SK-N-SH (cell line): ENCODE measurements at regions not wholly inside any gene's neighbourhood (a gene's known extent, or its start where the extent isn't known, plus 50 kb on each side); places are given as distances from the start of the nearest gene placed in this dataset.

Experiments used
- CTCF ChIA-PET: fragments of 300-600, 350-600 bp; formaldehyde crosslinking; extraction: SDS; loops from one replicate; lab custom pipeline; 2021; lab: Yijun Ruan, JAX
- POLR2A ChIA-PET: fragments of 350-600 bp; sonication (Branson Sonifier 250); formaldehyde crosslinking; extraction: SDS; loops from one replicate; lab custom pipeline; 2020; ENCODE audit warnings: antibody characterized with exemption, inconsistent platforms; lab: Yijun Ruan, JAX
- DNase-seq: peaks from one replicate; pipeline ENCODE4 v3.0.0; 2012
- H2AFZ ChIP-seq: fragments of 200-600 bp; sonication (generic); 2 replicates; pipeline ENCODE4 v1.8.1; 2016; ENCODE audit warnings: antibody characterized with exemption, mild to moderate bottlenecking, low read depth
- H3F3A ChIP-seq: fragments of 200-600 bp; sonication (generic); replicated peaks from 2 replicates; pipeline ENCODE3; 2016; ENCODE audit warnings: antibody characterized with exemption, mild to moderate bottlenecking; ENCODE audit not compliant: insufficient read depth
- H3K27ac ChIP-seq, 2 experiments: fragments of 200-500 bp in 1 of 2; fragments of 200-600 bp in 1 of 2; sonication (Bioruptor generic) in 1 of 2; sonication (generic), shearing (Covaris generic) in 1 of 2; 2 replicates each; pipeline versions ENCODE4 v1.5.1 to v1.6.1; 2014 to 2016; ENCODE audit warnings: low read depth in 2 of 2, inconsistent platforms in 1 of 2, low read length in 1 of 2, mild to moderate bottlenecking in 1 of 2, mixed read lengths in 1 of 2
- H3K27me3 ChIP-seq: fragments of 200-600 bp; sonication (generic), shearing (Covaris generic); 2 replicates; pipeline ENCODE4 v1.6.1; 2016; ENCODE audit warnings: mixed run types; ENCODE audit not compliant: insufficient read depth
- H3K36me3 ChIP-seq, 2 experiments: fragments of 200-500 bp in 1 of 2; fragments of 200-600 bp in 1 of 2; sonication (Bioruptor generic) in 1 of 2; sonication (generic) in 1 of 2; replicated peaks in 1 of 2; 2 replicates each; pipeline versions ENCODE3 to v1.5.1; 2014 to 2016; ENCODE audit warnings: low read length in 1 of 2, mild to moderate bottlenecking in 1 of 2; ENCODE audit not compliant: insufficient read depth in 2 of 2, control insufficient read depth in 1 of 2
- H3K4me1 ChIP-seq, 2 experiments: fragments of 200-500 bp in 1 of 2; fragments of 200-600 bp in 1 of 2; sonication (Bioruptor generic) in 1 of 2; sonication (generic), shearing (Covaris generic) in 1 of 2; 2 replicates each; pipeline versions ENCODE4 v1.5.1 to v1.6.1; 2014 to 2016; ENCODE audit warnings: low read depth in 1 of 2, low read length in 1 of 2, mixed run types in 1 of 2; ENCODE audit not compliant: insufficient read depth in 2 of 2, control insufficient read depth in 1 of 2
- H3K4me2 ChIP-seq: fragments of 200-600 bp; sonication (generic), shearing (Covaris generic); 2 replicates; pipeline ENCODE4 v1.6.1; 2017; ENCODE audit warnings: mixed run types
- H3K4me3 ChIP-seq, 2 experiments: fragments of 200-500 bp in 1 of 2; fragments of 200-600 bp in 1 of 2; sonication (Bioruptor generic) in 1 of 2; sonication (generic), shearing (Covaris generic) in 1 of 2; 2 replicates each; pipeline versions ENCODE4 v1.5.1 to v1.8.1; 2014 to 2016; ENCODE audit warnings: low read depth in 2 of 2, inconsistent platforms in 1 of 2, low read length in 1 of 2, mild to moderate bottlenecking in 1 of 2, mixed read lengths in 1 of 2, moderate library complexity in 1 of 2
- H3K79me2 ChIP-seq: fragments of 200-600 bp; sonication (generic); 2 replicates; pipeline ENCODE4 v1.8.1; 2017; ENCODE audit warnings: mild to moderate bottlenecking; ENCODE audit not compliant: insufficient read depth
- H3K9ac ChIP-seq: fragments of 200-600 bp; sonication (generic); 2 replicates; pipeline ENCODE4 v1.6.1; 2017; ENCODE audit warnings: mixed run types
- H3K9me2 ChIP-seq: fragments of 200-600 bp; sonication (generic); 2 replicates; pipeline ENCODE4 v1.6.1; 2017; ENCODE audit warnings: mixed run types
- H3K9me3 ChIP-seq: fragments of 200-600 bp; sonication (generic); 2 replicates; pipeline ENCODE4 v1.6.1; 2017; ENCODE audit warnings: mixed run types, mild to moderate bottlenecking, moderate library complexity
- H4K20me1 ChIP-seq: fragments of 200-600 bp; sonication (generic); 2 replicates; pipeline ENCODE4 v1.6.1; 2017; ENCODE audit warnings: mild to moderate bottlenecking, mixed run types; ENCODE audit not compliant: insufficient read depth
- EP300 ChIP-seq, 2 experiments: IDR thresholded peaks; 2 replicates each; pipeline versions ENCODE4 v1.4.0 to v1.6.1; 2012; ENCODE audit warnings: borderline replicate concordance in 1 of 2, low read depth in 1 of 2, low read length in 1 of 2
- EZH2phosphoT487 ChIP-seq: fragments of 200-600 bp; sonication (generic); IDR thresholded peaks from 2 replicates; pipeline ENCODE4 v1.6.1; 2017; ENCODE audit warnings: low read depth, mixed run types, mild to moderate bottlenecking, antibody characterized with exemption, moderate library complexity, borderline replicate concordance
- FOXJ3 ChIP-seq: sonication (generic); formaldehyde crosslinking; IDR thresholded peaks from 2 replicates; pipeline ENCODE4 v1.5.1; 2020; ENCODE audit warnings: mild to moderate bottlenecking, missing genetic modification reagents
- FOXM1 ChIP-seq: IDR thresholded peaks from 2 replicates; pipeline ENCODE4 v1.4.0; 2012; ENCODE audit warnings: low read depth, mild to moderate bottlenecking
- GATA2 ChIP-seq: sonication (generic); formaldehyde crosslinking; IDR thresholded peaks from 2 replicates; pipeline ENCODE4 v1.5.0; 2020; ENCODE audit warnings: mild to moderate bottlenecking, missing genetic modification reagents
- JUND ChIP-seq: IDR thresholded peaks from 2 replicates; pipeline ENCODE4 v1.4.0; 2012
- MEF2A ChIP-seq: IDR thresholded peaks from 2 replicates; pipeline ENCODE4 v1.4.0; 2012; ENCODE audit warnings: low read depth, borderline replicate concordance
- MXI1 ChIP-seq: IDR thresholded peaks from 2 replicates; pipeline ENCODE4 v1.6.1; 2012; ENCODE audit warnings: mild to moderate bottlenecking, low read depth, low read length, improper control_type of control experiment
- POLR2AphosphoS5 ChIP-seq: IDR thresholded peaks from 2 replicates; pipeline ENCODE4 v1.6.1; 2012; ENCODE audit warnings: low read depth, low read length
- RAD21 ChIP-seq: IDR thresholded peaks from 2 replicates; pipeline ENCODE4 v1.6.1; 2012; ENCODE audit warnings: mild to moderate bottlenecking, low read length
- RCOR1 ChIP-seq: fragments of 150-350 bp; IDR thresholded peaks from 2 replicates; pipeline ENCODE4 v1.6.1; 2017; ENCODE audit warnings: antibody characterized with exemption, low read length
- SIN3A ChIP-seq: IDR thresholded peaks from 2 replicates; pipeline ENCODE4 v1.6.1; 2012; ENCODE audit warnings: low read depth, mild to moderate bottlenecking, low read length, moderate library complexity, borderline replicate concordance
- SMC3 ChIP-seq: IDR thresholded peaks from 2 replicates; pipeline ENCODE4 v1.6.1; 2012; ENCODE audit warnings: low read depth, low read length, improper control_type of control experiment
- TEAD4 ChIP-seq: IDR thresholded peaks from 2 replicates; pipeline ENCODE4 v1.4.0; 2012; ENCODE audit warnings: mild to moderate bottlenecking, borderline replicate concordance; ENCODE audit not compliant: insufficient read depth
- WGBS: methylation state at CpG from one replicate; pipeline ENCODE4 v1.1.6; 2017; ENCODE audit warnings: low lambda C conversion rate; 5-methylcytosine and 5-hydroxymethylcytosine counted together
- TF ChIP-seq, protein P1 (sequence below): IDR thresholded peaks from 2 replicates; pipeline ENCODE4 v1.6.1; 2012; ENCODE audit warnings: mild to moderate bottlenecking, low read depth, low read length, moderate library complexity
- TF ChIP-seq, protein P2 (sequence below): IDR thresholded peaks from 2 replicates; pipeline ENCODE4 v1.4.0; 2012; ENCODE audit warnings: low read depth, borderline replicate concordance
- TF ChIP-seq, protein P3 (sequence below): IDR thresholded peaks from 2 replicates; pipeline ENCODE4 v1.4.0; 2012; ENCODE audit warnings: low read depth, borderline replicate concordance
- TF ChIP-seq, protein P4 (sequence below): IDR thresholded peaks from 2 replicates; pipeline ENCODE4; 2012

DNA sequence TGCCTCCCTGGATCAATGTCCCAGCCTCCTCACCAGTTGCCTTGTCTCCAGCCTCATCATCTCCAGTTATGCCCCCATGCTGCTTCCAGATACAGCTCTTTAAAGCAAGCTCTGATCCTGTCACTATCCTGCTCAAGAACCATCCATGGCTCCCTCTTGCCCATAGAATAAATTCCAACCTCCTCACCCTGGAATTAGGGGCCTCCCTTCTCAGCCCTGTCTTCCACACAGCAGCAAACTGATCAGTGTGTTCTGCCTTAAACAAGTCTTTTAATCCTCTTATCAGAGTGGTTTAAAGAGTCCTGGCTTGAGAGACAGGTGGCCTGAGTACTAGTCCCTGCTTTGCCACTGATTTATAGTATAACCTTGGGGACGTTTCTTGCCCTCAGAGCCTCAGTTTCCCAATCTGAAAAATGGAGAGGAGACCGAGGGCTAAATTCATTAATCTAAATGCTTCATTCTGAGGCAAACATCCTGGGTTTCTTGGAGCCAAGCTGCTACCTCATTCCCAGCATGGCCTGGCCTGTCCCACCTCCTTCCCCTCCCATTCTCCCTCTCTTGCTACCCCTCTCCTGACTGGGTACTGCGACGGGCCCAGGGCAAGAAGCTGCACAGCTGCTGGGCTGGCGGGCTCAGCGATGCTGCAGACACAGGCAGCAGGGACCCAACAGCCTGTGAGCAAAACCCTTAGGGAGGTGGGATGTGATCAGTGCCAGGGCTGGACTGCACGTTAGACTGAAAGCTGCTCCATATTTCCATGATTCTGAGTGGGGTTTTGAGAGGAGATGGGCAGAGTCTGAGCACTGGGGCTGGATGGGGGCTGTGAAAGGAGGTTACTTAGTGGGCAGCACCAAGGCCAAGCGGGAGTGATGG lies 221.4 kb downstream of the PTPRU start:
- Histone ChIP-seq H3K4me3 (no peak overlapping the region), H3F3A (no peaks in the 10 kb centered on the region), H2AFZ (no peak overlapping the region), H3K27ac (peak overlapping the region in 1 of 2 experiments; percentile 64; a peak in 2 of 4 replicates), H3K27me3 (no peaks in the 10 kb centered on the region), H3K4me1 (peaks cover 0 to 68% of the 10 kb centered on the region in 2 experiments; a peak in 1 of 4 replicates), H3K9me2 (no peaks in the 10 kb centered on the region), H3K9me3 (no peaks in the 10 kb centered on the region), H3K9ac (no peak overlapping the region), H4K20me1 (no peaks in the 10 kb centered on the region), H3K4me2 (no peak overlapping the region), H3K79me2 (no peaks in the 10 kb centered on the region), H3K36me3 (no peaks in the 10 kb centered on the region)
- TF ChIP-seq, protein P1, sequence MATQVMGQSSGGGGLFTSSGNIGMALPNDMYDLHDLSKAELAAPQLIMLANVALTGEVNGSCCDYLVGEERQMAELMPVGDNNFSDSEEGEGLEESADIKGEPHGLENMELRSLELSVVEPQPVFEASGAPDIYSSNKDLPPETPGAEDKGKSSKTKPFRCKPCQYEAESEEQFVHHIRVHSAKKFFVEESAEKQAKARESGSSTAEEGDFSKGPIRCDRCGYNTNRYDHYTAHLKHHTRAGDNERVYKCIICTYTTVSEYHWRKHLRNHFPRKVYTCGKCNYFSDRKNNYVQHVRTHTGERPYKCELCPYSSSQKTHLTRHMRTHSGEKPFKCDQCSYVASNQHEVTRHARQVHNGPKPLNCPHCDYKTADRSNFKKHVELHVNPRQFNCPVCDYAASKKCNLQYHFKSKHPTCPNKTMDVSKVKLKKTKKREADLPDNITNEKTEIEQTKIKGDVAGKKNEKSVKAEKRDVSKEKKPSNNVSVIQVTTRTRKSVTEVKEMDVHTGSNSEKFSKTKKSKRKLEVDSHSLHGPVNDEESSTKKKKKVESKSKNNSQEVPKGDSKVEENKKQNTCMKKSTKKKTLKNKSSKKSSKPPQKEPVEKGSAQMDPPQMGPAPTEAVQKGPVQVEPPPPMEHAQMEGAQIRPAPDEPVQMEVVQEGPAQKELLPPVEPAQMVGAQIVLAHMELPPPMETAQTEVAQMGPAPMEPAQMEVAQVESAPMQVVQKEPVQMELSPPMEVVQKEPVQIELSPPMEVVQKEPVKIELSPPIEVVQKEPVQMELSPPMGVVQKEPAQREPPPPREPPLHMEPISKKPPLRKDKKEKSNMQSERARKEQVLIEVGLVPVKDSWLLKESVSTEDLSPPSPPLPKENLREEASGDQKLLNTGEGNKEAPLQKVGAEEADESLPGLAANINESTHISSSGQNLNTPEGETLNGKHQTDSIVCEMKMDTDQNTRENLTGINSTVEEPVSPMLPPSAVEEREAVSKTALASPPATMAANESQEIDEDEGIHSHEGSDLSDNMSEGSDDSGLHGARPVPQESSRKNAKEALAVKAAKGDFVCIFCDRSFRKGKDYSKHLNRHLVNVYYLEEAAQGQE: no peak
- no peak for TF ChIP-seq GATA2 (CRISPR knock-in tag)
- TF ChIP-seq, protein P2, sequence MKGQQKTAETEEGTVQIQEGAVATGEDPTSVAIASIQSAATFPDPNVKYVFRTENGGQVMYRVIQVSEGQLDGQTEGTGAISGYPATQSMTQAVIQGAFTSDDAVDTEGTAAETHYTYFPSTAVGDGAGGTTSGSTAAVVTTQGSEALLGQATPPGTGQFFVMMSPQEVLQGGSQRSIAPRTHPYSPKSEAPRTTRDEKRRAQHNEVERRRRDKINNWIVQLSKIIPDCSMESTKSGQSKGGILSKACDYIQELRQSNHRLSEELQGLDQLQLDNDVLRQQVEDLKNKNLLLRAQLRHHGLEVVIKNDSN: no peak
- no peak for TF ChIP-seq MXI1
- TF ChIP-seq FOXJ3 (CRISPR knock-in tag): no peak
- TF ChIP-seq POLR2AphosphoS5: no peak
- TF ChIP-seq EP300 (IDR thresholded peaks at IDR 0.05; ENCODE audit: borderline replicate concordance in 1 of 2, low read depth in 1 of 2, low read length in 1 of 2): no peak
- no peak for TF ChIP-seq SMC3
- no peak for TF ChIP-seq TEAD4
- TF ChIP-seq, protein P3, sequence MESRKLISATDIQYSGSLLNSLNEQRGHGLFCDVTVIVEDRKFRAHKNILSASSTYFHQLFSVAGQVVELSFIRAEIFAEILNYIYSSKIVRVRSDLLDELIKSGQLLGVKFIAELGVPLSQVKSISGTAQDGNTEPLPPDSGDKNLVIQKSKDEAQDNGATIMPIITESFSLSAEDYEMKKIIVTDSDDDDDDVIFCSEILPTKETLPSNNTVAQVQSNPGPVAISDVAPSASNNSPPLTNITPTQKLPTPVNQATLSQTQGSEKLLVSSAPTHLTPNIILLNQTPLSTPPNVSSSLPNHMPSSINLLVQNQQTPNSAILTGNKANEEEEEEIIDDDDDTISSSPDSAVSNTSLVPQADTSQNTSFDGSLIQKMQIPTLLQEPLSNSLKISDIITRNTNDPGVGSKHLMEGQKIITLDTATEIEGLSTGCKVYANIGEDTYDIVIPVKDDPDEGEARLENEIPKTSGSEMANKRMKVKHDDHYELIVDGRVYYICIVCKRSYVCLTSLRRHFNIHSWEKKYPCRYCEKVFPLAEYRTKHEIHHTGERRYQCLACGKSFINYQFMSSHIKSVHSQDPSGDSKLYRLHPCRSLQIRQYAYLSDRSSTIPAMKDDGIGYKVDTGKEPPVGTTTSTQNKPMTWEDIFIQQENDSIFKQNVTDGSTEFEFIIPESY: no peak
- no peak for TF ChIP-seq RCOR1
- TF ChIP-seq SIN3A: no peak
- TF ChIP-seq, protein P4, sequence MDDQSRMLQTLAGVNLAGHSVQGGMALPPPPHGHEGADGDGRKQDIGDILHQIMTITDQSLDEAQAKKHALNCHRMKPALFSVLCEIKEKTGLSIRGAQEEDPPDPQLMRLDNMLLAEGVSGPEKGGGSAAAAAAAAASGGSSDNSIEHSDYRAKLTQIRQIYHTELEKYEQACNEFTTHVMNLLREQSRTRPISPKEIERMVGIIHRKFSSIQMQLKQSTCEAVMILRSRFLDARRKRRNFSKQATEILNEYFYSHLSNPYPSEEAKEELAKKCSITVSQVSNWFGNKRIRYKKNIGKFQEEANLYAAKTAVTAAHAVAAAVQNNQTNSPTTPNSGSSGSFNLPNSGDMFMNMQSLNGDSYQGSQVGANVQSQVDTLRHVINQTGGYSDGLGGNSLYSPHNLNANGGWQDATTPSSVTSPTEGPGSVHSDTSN: no peak
- TF ChIP-seq EZH2phosphoT487: no peak
- TF ChIP-seq MEF2A: no peak
- no peak for TF ChIP-seq RAD21
- no peak for TF ChIP-seq FOXM1
- TF ChIP-seq JUND: no peak
- whole genome bisulfite sequencing: 21% methylated on average over 6 of the region's 8 CpGs
- ChIA-PET CTCF (no interaction called here), POLR2A (interaction anchor here (1.1 to 2.0 kb wide), 2 partner anchors 13 to 14 kb away, joined by 3 to 5 read pairs; no protein-coding TSS in a partner anchor)
- no peak for DNase-seq
